IMR-90 (cell line): ENCODE measurements at regions not wholly inside any gene's neighbourhood (a gene's known extent, or its start where the extent isn't known, plus 50 kb on each side); places are given as distances from the start of the nearest gene placed in this dataset.

Source experiments
- ATAC-seq: fragments of 200-7000 bp; cut with Tn5 transposase; 2 replicates; pipeline ENCODE4 v1.9.1; 2020; ENCODE audit warnings: low read depth, mild to moderate bottlenecking, moderate library complexity
- BruUV-seq: library from RNA; stranded (reverse); fragments of 400-500 nt; replicated peaks from 2 replicates; lab custom pipeline; 2021; lab: Mats Ljungman, UMichigan
- CTCF ChIA-PET: fragments of 300-600 bp; formaldehyde crosslinking; extraction: SDS; loops from one replicate; lab custom pipeline; 2021; ENCODE audit warnings: antibody characterized with exemption; lab: Yijun Ruan, JAX
- POLR2A ChIA-PET: fragments of 300-600 bp; sonication (Branson Sonifier 250); formaldehyde crosslinking; loops from one replicate; lab custom pipeline; 2022; ENCODE audit warnings: antibody characterized with exemption; ENCODE audit not compliant: unreplicated experiment; lab: Charles Lee
- DNase-seq: peaks from one replicate; pipeline ENCODE4 v3.0.0; 2013
- H2AFZ ChIP-seq: replicated peaks from 2 replicates; pipeline ENCODE3; 2013; ENCODE audit warnings: low read length, mild to moderate bottlenecking; ENCODE audit not compliant: poor library complexity
- H2AK5ac ChIP-seq: 2 replicates; pipeline ENCODE4 v1.6.1; 2013; ENCODE audit warnings: low read depth, low read length, inconsistent platforms
- H2AK9ac ChIP-seq: replicated peaks from 2 replicates; pipeline ENCODE3; 2013; ENCODE audit warnings: mild to moderate bottlenecking, low read depth, low read length, moderate library complexity; ENCODE audit not compliant: poor library complexity
- H2BK120ac ChIP-seq: 2 replicates; pipeline ENCODE4 v1.6.1; 2013; ENCODE audit warnings: low read depth, low read length, inconsistent platforms
- H2BK15ac ChIP-seq: 3 replicates; pipeline ENCODE4 v1.6.1; 2013; ENCODE audit warnings: low read depth, low read length, inconsistent platforms
- H2BK20ac ChIP-seq: 2 replicates; pipeline ENCODE4 v1.6.1; 2013; ENCODE audit warnings: low read depth, mild to moderate bottlenecking, inconsistent platforms, low read length, moderate library complexity
- H2BK5ac ChIP-seq: 2 replicates; pipeline ENCODE4 v1.6.1; 2013; ENCODE audit warnings: mild to moderate bottlenecking, low read depth, low read length, inconsistent platforms; ENCODE audit not compliant: poor library complexity, severe bottlenecking
- H3K14ac ChIP-seq: replicated peaks from 2 replicates; pipeline ENCODE4 v1.6.1; 2013; ENCODE audit warnings: low read depth, low read length, inconsistent platforms
- H3K18ac ChIP-seq: 2 replicates; pipeline ENCODE4 v1.6.1; 2013; ENCODE audit warnings: low read depth, low read length, control low read depth
- H3K23ac ChIP-seq: 2 replicates; pipeline ENCODE4 v1.6.1; 2013; ENCODE audit warnings: low read depth, low read length, inconsistent platforms
- H3K27ac ChIP-seq: 2 replicates; pipeline ENCODE4 v1.5.1; 2013; ENCODE audit warnings: mild to moderate bottlenecking, control low read depth, low read length; ENCODE audit not compliant: insufficient read depth
- H3K27me3 ChIP-seq: 2 replicates; pipeline ENCODE4 v1.6.1; 2013; ENCODE audit warnings: low read length; ENCODE audit not compliant: control insufficient read depth, insufficient read depth
- H3K36me3 ChIP-seq: 2 replicates; pipeline ENCODE4 v1.6.1; 2013; ENCODE audit warnings: low read length, mixed read lengths; ENCODE audit not compliant: control insufficient read depth, insufficient read depth
- H3K4ac ChIP-seq: 2 replicates; pipeline ENCODE4 v1.6.1; 2013; ENCODE audit warnings: low read depth, low read length, inconsistent platforms
- H3K4me1 ChIP-seq: 2 replicates; pipeline ENCODE4 v1.6.1; 2013; ENCODE audit warnings: low read length, mixed read lengths; ENCODE audit not compliant: control insufficient read depth, insufficient read depth
- H3K4me2 ChIP-seq: 2 replicates; pipeline ENCODE4 v1.6.1; 2013; ENCODE audit warnings: low read depth, mild to moderate bottlenecking, control low read depth, low read length, moderate library complexity
- H3K4me3 ChIP-seq: 2 replicates; pipeline ENCODE4 v1.5.1; 2013; ENCODE audit warnings: low read depth, mild to moderate bottlenecking, control low read depth, low read length, moderate library complexity; ENCODE audit not compliant: insufficient read depth
- H3K56ac ChIP-seq: 2 replicates; pipeline ENCODE4 v1.6.1; 2013; ENCODE audit warnings: low read length, inconsistent platforms; ENCODE audit not compliant: insufficient read depth; ENCODE audit errors: extremely low read depth
- H3K79me1 ChIP-seq, 2 experiments: 2 replicates each; pipeline ENCODE4 v1.6.1; 2013; ENCODE audit warnings: low read length in 2 of 2, inconsistent platforms in 1 of 2, low read depth in 1 of 2
- H3K9ac ChIP-seq: 2 replicates; pipeline ENCODE4 v1.6.1; 2013; ENCODE audit warnings: low read depth, low read length, control low read depth
- H3K9me1 ChIP-seq: 2 replicates; pipeline ENCODE4 v1.6.1; 2013; ENCODE audit warnings: low read length, inconsistent platforms; ENCODE audit not compliant: insufficient read depth
- H3K9me3 ChIP-seq: 2 replicates; pipeline ENCODE4 v1.6.1; 2013; ENCODE audit warnings: low read length; ENCODE audit not compliant: control insufficient read depth, insufficient read depth
- H4K20me1 ChIP-seq: 2 replicates; pipeline ENCODE4 v1.6.1; 2013; ENCODE audit warnings: low read length, inconsistent platforms; ENCODE audit not compliant: insufficient read depth
- H4K5ac ChIP-seq: 2 replicates; pipeline ENCODE4 v1.6.1; 2013; ENCODE audit warnings: mild to moderate bottlenecking, low read depth, low read length, control low read depth
- H4K8ac ChIP-seq, 2 experiments: 2 replicates each; pipeline ENCODE4 v1.6.1; 2013; ENCODE audit warnings: low read depth in 2 of 2, low read length in 2 of 2, control low read depth in 1 of 2, inconsistent platforms in 1 of 2
- H4K91ac ChIP-seq: 2 replicates; pipeline ENCODE4 v1.6.1; 2013; ENCODE audit warnings: low read depth, low read length, inconsistent platforms; ENCODE audit not compliant: insufficient read depth
- BHLHE40 ChIP-seq: fragments of 150-350 bp; IDR thresholded peaks from 2 replicates; pipeline ENCODE4 v1.6.1; 2016; ENCODE audit warnings: mild to moderate bottlenecking, low read depth, low read length
- CEBPB ChIP-seq: IDR thresholded peaks from 2 replicates; pipeline ENCODE4 v1.6.1; 2012; ENCODE audit warnings: low read depth, low read length, improper control_type of control experiment
- CHD1 ChIP-seq: IDR thresholded peaks from 2 replicates; pipeline ENCODE4 v1.6.1; 2012; ENCODE audit warnings: low read depth, low read length, improper control_type of control experiment
- CTCF ChIP-seq: conservative IDR thresholded peaks from 2 replicates; pipeline ENCODE4 v1.5.1; 2012; ENCODE audit warnings: mild to moderate bottlenecking, low read depth, low read length, improper control_type of control experiment
- FOS ChIP-seq: fragments of 150-350 bp; IDR thresholded peaks from 2 replicates; pipeline ENCODE4 v1.6.1; 2016; ENCODE audit warnings: low read depth, low read length
- MAFK ChIP-seq: IDR thresholded peaks from 2 replicates; pipeline ENCODE4 v1.6.1; 2012; ENCODE audit warnings: low read depth, low read length, improper control_type of control experiment
- MAZ ChIP-seq: IDR thresholded peaks from 2 replicates; pipeline ENCODE4 v1.6.1; 2012; ENCODE audit warnings: low read depth, mild to moderate bottlenecking, low read length, improper control_type of control experiment, moderate library complexity, borderline replicate concordance
- MXI1 ChIP-seq: IDR thresholded peaks from 2 replicates; pipeline ENCODE4 v1.6.1; 2012; ENCODE audit warnings: low read depth, mild to moderate bottlenecking, low read length, moderate library complexity, borderline replicate concordance
- NFE2L2 ChIP-seq: fragments of 150-350 bp; IDR thresholded peaks from 2 replicates; pipeline ENCODE4 v1.6.1; 2016; ENCODE audit warnings: low read depth, mild to moderate bottlenecking, low read length
- POLR2A ChIP-seq: IDR thresholded peaks from 2 replicates; pipeline ENCODE4 v1.6.1; 2012; ENCODE audit warnings: mild to moderate bottlenecking, low read depth, low read length
- RAD21 ChIP-seq: IDR thresholded peaks from 2 replicates; pipeline ENCODE4 v1.6.1; 2012; ENCODE audit warnings: low read length, improper control_type of control experiment
- RCOR1 ChIP-seq: IDR thresholded peaks from 2 replicates; pipeline ENCODE4 v1.6.1; 2012; ENCODE audit warnings: mild to moderate bottlenecking, low read length, improper control_type of control experiment; ENCODE audit not compliant: insufficient replicate concordance
- RFX5 ChIP-seq: IDR thresholded peaks from 2 replicates; pipeline ENCODE4 v1.8.0; 2012; ENCODE audit warnings: low read depth, mild to moderate bottlenecking, low read length, moderate library complexity
- SMC3 ChIP-seq: fragments of 150-350 bp; IDR thresholded peaks from 2 replicates; pipeline ENCODE4 v1.6.1; 2016; ENCODE audit warnings: low read depth, mild to moderate bottlenecking, antibody characterized with exemption, low read length, moderate library complexity
- USF2 ChIP-seq: fragments of 150-350 bp; IDR thresholded peaks from 2 replicates; pipeline ENCODE4 v1.6.1; 2017; ENCODE audit warnings: mild to moderate bottlenecking, antibody characterized with exemption, low read length, low read depth
- WGBS, 2 experiments: methylation state at CpG; one replicate each; pipeline versions ENCODE4 v1.1.5 to v1.1.7; 2013; ENCODE audit warnings: missing lambda C conversion rate in 2 of 2; ENCODE audit not compliant: insufficient read length in 1 of 2; ENCODE audit errors: extremely low coverage in 2 of 2; 5-methylcytosine and 5-hydroxymethylcytosine counted together
- dilution Hi-C: fragments of 300-500 bp; cut with HindIII; formaldehyde crosslinking; loops from one replicate; pipeline ENCODE4 v1.14.3; 2018; ENCODE audit warnings: low sequenced_read_pairs; ENCODE audit not compliant: unreplicated experiment
- in situ Hi-C: fragments of 300-500 bp; cut with MboI; formaldehyde crosslinking; loops from 3 replicates; pipeline ENCODE4 v1.14.3; 2019; ENCODE audit warnings: low sequenced_read_pairs, inconsistent platforms, mixed read lengths
- intact Hi-C: fragments of 100-400 bp; cut with micrococcal nuclease; formaldehyde crosslinking; loops from 2 replicates; pipeline ENCODE4 v1.10.0; 2022
- TF ChIP-seq, protein P1 (sequence below): fragments of 150-350 bp; IDR thresholded peaks from 2 replicates; pipeline ENCODE4 v1.6.1; 2016; ENCODE audit warnings: low read depth, mild to moderate bottlenecking, low read length, moderate library complexity, borderline replicate concordance

- Histone ChIP-seq H3K9me1 (no peaks in the 10 kb centered on the region), H4K20me1 (no peaks in the 10 kb centered on the region), H2BK20ac (no peak overlapping the region), H3K14ac (no peak overlapping the region), H3K36me3 (no peaks in the 10 kb centered on the region), H3K23ac (no peak overlapping the region), H3K4me1 (no peaks in the 10 kb centered on the region), H3K4me2 (no peak overlapping the region), H3K9me3 (no peaks in the 10 kb centered on the region), H2BK15ac (no peak overlapping the region), H2AK5ac (no peak overlapping the region), H3K56ac (no peak overlapping the region), H3K4me3 (no peak overlapping the region), H3K27ac (no peak overlapping the region), H3K4ac (no peak overlapping the region), H2BK5ac (no peak overlapping the region), H2AK9ac (no peak overlapping the region), H4K5ac (no peak overlapping the region), H3K9ac (no peak overlapping the region), H2AFZ (no peak overlapping the region), H4K8ac (no peak overlapping the region), H3K79me1 (no peaks in the 10 kb centered on the region), H4K91ac (no peak overlapping the region), H3K18ac (no peak overlapping the region), H3K27me3 (no peaks in the 10 kb centered on the region; the same call in 1 of the 2 replicates), H2BK120ac (no peak overlapping the region)
- DNase-seq (no peak), ATAC-seq (no peak)
- in situ Hi-C loops: no loop called here
- BruUV-seq: no TSS peak
- no CpG with 5 or more reads among the region's 1 CpG for WGBS, 2 experiments
- dilution Hi-C loops: no loop called here
- ChIA-PET CTCF (no interaction called here), POLR2A (no interaction called here)
- TF ChIP-seq CHD1 (no peak), CEBPB (no peak), USF2 (no peak), FOS (no peak), MAFK (no peak), POLR2A (no peak), BHLHE40 (no peak), NFE2L2 (no peak), RFX5 (no peak), MAZ (no peak), RAD21 (no peak), SMC3 (no peak), MXI1 (no peak), CTCF (no peak), RCOR1 (no peak)
- TF ChIP-seq, protein P1, sequence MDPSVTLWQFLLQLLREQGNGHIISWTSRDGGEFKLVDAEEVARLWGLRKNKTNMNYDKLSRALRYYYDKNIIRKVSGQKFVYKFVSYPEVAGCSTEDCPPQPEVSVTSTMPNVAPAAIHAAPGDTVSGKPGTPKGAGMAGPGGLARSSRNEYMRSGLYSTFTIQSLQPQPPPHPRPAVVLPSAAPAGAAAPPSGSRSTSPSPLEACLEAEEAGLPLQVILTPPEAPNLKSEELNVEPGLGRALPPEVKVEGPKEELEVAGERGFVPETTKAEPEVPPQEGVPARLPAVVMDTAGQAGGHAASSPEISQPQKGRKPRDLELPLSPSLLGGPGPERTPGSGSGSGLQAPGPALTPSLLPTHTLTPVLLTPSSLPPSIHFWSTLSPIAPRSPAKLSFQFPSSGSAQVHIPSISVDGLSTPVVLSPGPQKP: no peak
- intact Hi-C loops: no loop called here
Observed at GRCh38 chr5:82721087-82721410, 356.1 kb downstream of the TMEM167A start.
